HL-60 (cell line): ENCODE measurements at regions not wholly inside any gene's neighbourhood (a gene's known extent, or its start where the extent isn't known, plus 50 kb on each side); places are given as distances from the start of the nearest gene placed in this dataset.
A peak's percentile ranks its signal among the peaks of the same experiment; 100 is the strongest.

ENCODE experiments used
- DNase-seq, 2 experiments: peaks; one replicate each; pipeline ENCODE4 v3.0.0-alpha.2; 2010 to 2020; ENCODE audit warnings: low read depth in 1 of 2, low spot score in 1 of 2
- H3K27ac ChIP-seq: fragments of 250-450 bp; sonication (Bioruptor Pico); replicated peaks from 2 replicates; pipeline ENCODE4 v1.5.1; 2020; ENCODE audit warnings: mild to moderate bottlenecking, moderate library complexity
- H3K27me3 ChIP-seq: fragments of 250-450 bp; sonication (Bioruptor Pico); 2 replicates; pipeline ENCODE4 v1.5.1; 2021; ENCODE audit warnings: mild to moderate bottlenecking, moderate library complexity; ENCODE audit not compliant: insufficient read depth, poor library complexity, severe bottlenecking
- H3K4me3 ChIP-seq: replicated peaks from 2 replicates; pipeline ENCODE4 v1.5.1; 2011; ENCODE audit warnings: mild to moderate bottlenecking, control low read depth, low read length; ENCODE audit not compliant: insufficient read depth
- CTCF ChIP-seq: IDR thresholded peaks from one replicate; pipeline ENCODE4 v1.5.1; 2011; ENCODE audit warnings: low read length, control low read depth, inconsistent platforms; ENCODE audit not compliant: insufficient read depth
- GABPA ChIP-seq: IDR thresholded peaks from 2 replicates; pipeline ENCODE4 v1.6.1; 2012; ENCODE audit warnings: low read depth
- POLR2AphosphoS5 ChIP-seq: IDR thresholded peaks from 2 replicates; pipeline ENCODE4 v1.6.1; 2012; ENCODE audit warnings: low read depth
- REST ChIP-seq: IDR thresholded peaks from 2 replicates; pipeline ENCODE4 v1.6.1; 2012; ENCODE audit warnings: low read depth; ENCODE audit not compliant: insufficient replicate concordance
- SPI1 ChIP-seq: IDR thresholded peaks from 2 replicates; pipeline ENCODE4 v1.6.1; 2012; ENCODE audit warnings: low read depth, mild to moderate bottlenecking, borderline replicate concordance

DNA sequence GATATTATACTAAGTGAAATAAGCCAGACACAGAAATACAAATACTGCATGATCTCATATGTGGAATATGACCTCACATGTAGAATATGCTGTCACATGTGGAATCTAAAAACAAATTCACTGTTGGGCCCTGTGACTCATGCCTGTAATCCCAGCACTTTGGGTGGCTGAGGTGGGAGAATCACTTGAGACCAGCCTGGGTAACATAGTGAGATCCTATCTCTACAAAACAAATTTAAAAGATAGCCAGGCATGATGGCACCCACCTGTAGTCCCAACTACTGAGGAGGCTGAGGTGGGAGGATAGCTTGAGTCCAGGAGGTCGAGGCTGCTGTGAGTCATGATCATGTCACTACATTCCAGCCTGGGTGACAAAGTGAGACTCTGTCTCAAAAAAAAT lies 160.3 kb downstream of the PTEN start:
- H3K27ac ChIP-seq: no peak overlapping the region
- H3K27me3 ChIP-seq: no peaks in the 10 kb centered on the region
- H3K4me3 ChIP-seq: no peak overlapping the region
- no peak for TF ChIP-seq REST
- TF ChIP-seq CTCF: no peak
- no peak for TF ChIP-seq SPI1
- no peak for TF ChIP-seq GABPA
- DNase-seq: no peak

GRCh38 chr10:88026031-88026430 lies 162.6 kb downstream of the PTEN start:
- Histone ChIP-seq H3K4me3 (no peak overlapping the region), H3K27me3 (no peaks in the 10 kb centered on the region), H3K27ac (peak overlapping the region; percentile 16; the same call in 1 of the 2 replicates)
- DNase-seq: peak in 1 of 2 experiments; percentile 37
- TF ChIP-seq SPI1: no peak
- TF ChIP-seq GABPA: no peak
- TF ChIP-seq CTCF: no peak
- no peak for TF ChIP-seq POLR2AphosphoS5

DNA sequence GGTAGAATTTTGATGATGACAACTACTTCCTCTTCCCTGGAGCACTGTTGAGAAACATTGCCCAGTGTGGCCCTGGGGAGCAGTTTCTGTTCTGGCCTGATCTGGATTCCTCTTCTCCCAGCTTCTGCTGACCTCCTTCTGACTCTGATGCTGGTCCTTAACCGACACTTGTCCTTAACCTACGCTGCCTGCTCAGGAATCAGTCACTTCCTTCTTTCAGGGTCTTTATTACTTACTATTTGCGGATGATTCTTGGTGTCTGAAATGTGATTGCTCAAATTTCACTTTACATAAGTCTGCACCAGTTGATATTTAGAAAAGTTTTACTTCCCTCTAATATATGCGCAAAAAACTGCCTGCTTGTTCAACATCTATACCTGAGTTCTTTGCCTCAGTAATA lies 164.1 kb downstream of the PTEN start:
- DNase-seq: peak; percentile 83 to 94
- TF ChIP-seq SPI1 (peak; percentile 95), CTCF (no peak)
- peak overlapping the region; percentile 60 for H3K27ac ChIP-seq
- H3K4me3 ChIP-seq: no peak overlapping the region
- H3K27me3 ChIP-seq: no peaks in the 10 kb centered on the region

GRCh38 chr10:88028072-88028471 lies 164.6 kb downstream of the PTEN start:
- DNase-seq: peak in 1 of 2 experiments; percentile 23
- H3K27ac ChIP-seq: peak overlapping the region; percentile 60
- no peak overlapping the region for H3K4me3 ChIP-seq
- TF ChIP-seq POLR2AphosphoS5: no peak
- TF ChIP-seq SPI1: peak; percentile 84
- no peaks in the 10 kb centered on the region for H3K27me3 ChIP-seq

GRCh38 chr10:88028654-88029053 lies 165.2 kb downstream of the PTEN start:
- peak in 1 of 2 experiments; percentile 29 for DNase-seq
- peak overlapping the region; percentile 60 for H3K27ac ChIP-seq
- TF ChIP-seq POLR2AphosphoS5 (no peak), SPI1 (no peak), REST (no peak), GABPA (no peak), CTCF (no peak)

More at GRCh38 chr10:88028654-88029053, 165.2 kb downstream of the PTEN start:
- Histone ChIP-seq H3K4me3 (no peak overlapping the region), H3K27me3 (no peaks in the 10 kb centered on the region)
